ENCODE measurements at regions not wholly inside any gene's neighbourhood (a gene's known extent, or its start where the extent isn't known, plus 50 kb on each side); places are given as distances from the start of the nearest gene placed in this dataset.

DNA sequence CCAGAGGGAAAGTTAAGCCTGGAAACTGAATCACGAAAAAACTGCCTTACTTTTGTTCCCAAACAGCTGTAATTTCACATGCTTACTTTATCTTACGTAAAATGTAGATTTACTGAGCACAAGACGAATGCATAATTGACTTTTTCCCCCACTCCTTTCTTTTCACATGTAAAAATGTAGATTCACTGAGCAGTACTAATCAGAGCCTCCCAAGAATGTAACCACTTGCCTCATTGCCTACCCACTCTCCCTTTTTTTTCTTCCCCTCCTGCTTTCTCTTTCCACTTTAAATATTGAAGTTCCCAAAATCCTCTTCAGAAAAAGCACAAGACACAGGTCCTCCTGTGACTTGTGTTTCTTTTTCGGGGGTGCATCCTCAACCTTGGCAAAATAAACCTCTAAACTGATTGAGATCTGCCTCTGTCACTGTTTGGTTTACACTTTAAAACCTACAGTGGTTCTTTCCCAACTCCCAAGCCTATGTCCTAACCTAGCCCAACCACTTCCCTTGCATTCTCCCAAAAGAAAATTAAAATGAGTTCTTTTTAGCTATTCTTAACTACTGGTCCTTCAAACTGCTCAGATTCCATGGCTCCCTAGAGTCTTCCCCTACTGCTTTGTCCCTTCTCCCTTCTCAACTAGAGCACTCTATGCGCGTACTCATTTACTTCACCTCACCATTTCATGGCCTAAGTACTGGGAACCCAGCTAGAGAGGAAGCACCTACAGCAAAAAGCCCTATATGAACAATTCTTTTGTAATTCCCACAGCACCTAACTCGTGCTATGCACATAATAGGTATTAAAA lies 236.6 kb upstream of the MKLN1 start:
- DNase-seq, result no peak

DNA sequence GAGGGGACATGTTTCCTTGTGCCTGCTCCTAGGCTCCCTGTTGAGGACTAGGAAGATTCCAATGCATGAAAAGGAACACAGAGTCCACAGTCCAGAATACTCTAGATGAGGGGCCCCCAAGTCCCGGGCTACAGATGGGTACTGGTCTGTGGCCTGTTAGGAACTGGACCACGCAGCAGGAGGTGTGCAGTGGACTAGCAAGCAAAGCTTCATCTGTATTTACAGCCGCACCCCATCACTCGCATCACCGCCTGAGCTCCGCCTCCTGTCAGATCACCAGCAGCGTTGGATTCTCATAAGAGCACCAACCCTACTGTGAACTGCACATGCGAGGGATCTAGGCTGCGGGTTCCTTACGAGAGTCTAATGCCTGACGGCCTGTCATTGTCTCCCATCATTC lies 233.0 kb upstream of the MKLN1 start:
- DNase-seq, result no peak

DNA sequence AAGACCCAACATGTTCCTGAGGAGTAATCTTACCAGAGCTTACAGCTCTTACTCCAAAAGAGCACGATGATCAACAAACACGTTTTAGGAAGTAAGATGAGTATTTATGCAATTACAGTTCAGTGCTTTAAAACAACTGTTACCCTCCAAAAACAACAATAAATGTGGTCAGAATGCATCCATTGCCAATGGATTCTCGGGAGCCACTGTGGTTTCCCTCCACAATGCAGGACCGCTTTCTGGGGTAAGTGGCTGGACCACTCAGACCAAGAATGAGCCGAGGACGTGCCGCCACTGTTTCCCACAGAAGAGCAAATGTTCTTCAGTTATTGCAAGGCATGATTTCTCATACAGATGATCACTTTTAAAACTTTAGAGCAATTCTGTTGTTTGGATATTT lies 232.3 kb upstream of the MKLN1 start:
- DNase-seq, result no peak

GRCh38 chr7:131096267-131096927 lies 231.3 kb upstream of the MKLN1 start:
- no peak for DNase-seq

GRCh38 chr7:131097662-131098376 lies 229.9 kb upstream of the MKLN1 start:
- DNase-seq, result no peak

GRCh38 chr7:131098527-131098926 lies 229.1 kb upstream of the MKLN1 start:
- no peak for DNase-seq

- no peak for DNase-seq
Observed at GRCh38 chr7:131100357-131101054, 227.2 kb upstream of the MKLN1 start.

DNA sequence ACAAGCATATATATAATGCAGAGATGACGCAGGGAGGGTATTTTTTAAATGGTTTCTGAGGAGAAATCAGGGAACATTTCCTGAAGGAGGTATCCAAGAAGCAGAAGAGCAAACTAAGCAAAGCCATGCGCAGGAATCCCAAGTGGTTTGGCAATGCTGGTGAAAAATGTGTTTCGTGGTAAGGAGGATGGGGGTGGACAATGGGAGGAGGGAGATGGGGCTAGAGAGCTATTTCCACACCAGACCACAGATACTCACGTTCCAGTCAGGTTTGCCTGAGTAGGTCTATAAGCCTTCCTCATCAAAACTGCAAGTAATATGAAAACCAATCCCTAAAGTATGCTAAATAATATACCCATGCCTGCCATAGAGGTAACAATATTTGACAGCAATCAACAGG lies 223.7 kb upstream of the MKLN1 start:
- DNase-seq, result no peak

DNA sequence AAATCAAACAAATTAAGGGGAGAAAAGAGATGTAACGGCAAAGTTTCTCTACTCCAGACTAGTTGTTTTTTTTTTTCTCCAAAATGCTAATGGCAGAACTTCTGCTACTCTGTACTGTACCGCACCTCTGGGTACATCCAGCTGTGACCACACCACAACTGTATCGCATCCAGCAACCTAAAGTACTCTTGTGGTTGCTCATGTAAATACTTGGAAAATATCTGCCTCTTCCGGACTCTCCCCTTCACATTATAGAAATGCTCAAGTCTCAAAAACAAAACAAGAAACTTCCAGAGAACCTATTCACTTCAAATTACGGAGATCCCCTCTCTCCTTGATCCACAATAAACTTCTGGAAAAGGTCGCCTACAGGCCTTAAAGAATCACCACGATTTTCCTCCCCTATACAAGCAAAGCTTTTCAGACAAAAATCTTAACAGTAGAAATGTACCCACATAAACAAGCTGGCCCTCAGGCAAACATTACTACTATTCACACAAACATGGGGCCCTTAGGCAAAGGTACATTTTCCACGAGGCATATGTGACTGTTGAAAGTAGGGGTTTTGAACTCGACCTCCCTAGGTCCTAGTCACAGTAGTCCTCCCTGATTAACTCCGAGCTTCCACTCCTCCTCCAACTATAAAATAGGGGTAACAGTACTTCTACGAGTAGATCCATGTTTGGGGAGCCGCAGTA lies 222.9 kb upstream of the MKLN1 start:
- DNase-seq, result no peak

DNA sequence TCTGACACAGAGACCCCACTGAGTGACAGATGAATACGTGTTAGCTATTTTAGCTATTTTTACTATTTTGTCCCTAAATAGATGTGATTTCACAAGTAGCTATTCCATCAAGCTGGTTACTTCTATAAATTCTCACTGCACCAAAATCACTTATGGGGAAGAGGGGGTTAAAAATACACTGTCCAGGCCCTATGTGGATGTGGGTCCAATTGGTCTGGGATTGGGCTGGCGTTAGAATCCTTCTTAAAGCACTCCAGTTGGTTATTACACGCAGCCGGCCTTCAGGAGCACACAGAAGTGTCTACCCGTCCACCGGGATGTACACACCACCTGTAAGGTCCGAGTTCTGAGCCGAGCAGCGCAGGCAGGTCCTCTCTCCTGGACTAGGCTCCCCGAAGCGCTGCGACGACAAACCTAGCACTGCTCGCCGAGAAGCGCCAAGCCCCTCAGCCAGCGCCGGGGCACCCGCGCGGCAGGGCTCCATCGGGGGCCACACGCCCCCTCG lies 222.3 kb upstream of the MKLN1 start:
- peak; percentile 17 for DNase-seq

GRCh38 chr7:131105799-131106680 lies 221.6 kb upstream of the MKLN1 start:
- DNase-seq, result peak; percentile 78

DNA sequence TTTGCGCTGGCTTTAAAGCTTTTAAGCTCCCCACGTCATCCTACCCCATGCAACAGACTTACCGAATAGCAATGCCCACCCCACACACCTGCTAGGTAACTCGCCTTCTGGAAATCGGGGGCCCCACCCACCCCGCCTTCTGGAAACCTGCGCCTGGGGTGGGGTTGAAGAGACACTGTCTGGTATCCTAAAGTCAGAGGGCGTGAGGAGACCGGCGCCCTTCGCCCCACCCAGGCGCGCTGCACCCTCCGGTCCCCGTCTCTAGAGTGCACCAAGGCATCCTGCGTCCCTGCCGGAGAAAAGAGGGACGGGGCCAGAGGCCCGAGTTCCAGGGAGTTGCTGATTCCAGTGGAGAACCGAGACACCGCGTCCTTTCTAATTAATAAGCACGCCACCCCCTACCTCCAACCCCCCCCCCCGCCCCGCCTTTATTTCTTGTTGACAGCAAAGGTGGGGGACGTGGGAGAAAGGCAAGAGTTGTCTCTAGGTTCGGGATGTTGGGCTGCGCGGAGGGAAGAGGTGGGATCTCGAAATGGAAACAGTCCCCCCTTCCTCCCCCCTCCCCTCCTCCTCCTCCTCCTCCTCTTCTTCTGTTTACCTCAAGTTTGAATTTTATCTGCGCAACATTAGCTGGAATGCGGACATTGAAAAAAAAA lies 220.9 kb upstream of the MKLN1 start:
- peak; percentile 51 for DNase-seq

GRCh38 chr7:131107337-131108211 lies 220.1 kb upstream of the MKLN1 start:
- DNase-seq, result peak; percentile 70

- DNase-seq, result peak; percentile 38
Observed at GRCh38 chr7:131108212-131108940, 219.3 kb upstream of the MKLN1 start.

GRCh38 chr7:131109011-131109758 lies 218.5 kb upstream of the MKLN1 start:
- no peak for DNase-seq

DNA sequence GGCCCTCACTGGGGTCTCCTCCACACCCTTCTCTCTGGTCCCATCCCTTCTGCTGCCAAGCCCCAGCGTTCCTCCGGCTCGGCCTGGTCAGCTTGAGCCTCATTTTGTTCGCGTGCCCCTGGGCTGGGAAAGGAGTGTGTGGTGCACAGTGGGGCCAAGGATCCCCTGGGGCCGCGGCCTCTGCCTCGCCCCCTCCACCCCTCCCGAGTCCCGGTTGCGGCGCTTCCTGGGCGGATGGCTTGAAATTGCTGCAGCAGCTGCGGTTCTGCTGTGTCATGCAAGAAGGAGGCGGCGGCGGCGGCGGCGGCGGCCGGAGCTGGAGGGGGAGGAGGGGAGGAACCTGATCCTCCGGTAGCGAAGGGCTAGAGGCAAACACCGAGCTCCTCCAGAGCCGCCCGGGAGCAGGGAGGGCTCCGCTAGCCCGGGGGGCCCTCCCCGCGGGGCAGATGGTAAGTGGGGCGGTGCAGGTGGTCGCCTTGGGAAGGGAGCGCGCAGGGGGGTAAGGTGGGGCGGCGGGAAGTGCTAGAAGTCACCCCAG lies 217.8 kb upstream of the MKLN1 start:
- DNase-seq, result peak; percentile 72

DNA sequence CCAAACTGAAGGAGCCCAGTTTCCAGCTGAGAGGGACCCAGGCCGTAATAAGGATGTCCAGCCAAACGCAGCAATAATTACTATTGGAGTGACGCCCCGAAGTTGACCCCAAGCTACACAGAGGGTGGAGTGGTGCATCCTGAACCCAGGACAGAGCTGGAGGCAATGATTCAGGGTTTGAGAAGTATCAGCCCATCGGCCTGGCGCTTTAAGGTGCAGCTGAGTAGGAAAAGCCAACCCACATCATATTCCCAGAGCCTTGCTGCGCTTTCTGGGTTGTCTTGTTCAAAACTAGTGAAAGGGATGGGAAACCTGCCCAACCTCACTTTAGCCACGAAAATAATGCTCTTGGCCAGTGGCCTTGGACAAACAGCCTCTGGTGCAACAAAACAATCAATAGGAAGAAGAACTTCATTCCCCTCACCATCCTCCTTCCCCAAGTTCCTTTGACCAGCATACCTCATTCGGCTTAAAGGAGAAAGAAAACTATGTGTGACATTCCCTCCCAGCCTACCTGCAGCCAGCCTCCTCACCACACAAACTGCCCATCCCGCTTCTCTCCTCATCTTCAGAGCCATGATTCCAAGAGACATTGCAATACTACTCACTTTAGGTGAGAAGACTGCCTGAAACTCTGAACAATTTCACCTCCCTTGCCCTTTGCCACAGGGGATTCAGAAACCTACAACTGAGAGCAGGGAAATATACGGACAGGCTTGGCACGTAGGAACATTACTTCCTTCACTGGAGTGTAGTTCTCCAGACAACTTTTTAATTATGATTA lies 217.2 kb upstream of the MKLN1 start:
- DNase-seq, result no peak

Measured in activated gamma-delta T cell treated with Interleukin-2 at 50 U/mL for 16 hours (primary cell).